BE2C (cell line): ENCODE measurements at regions not wholly inside any gene's neighbourhood (a gene's known extent, or its start where the extent isn't known, plus 50 kb on each side); places are given as distances from the start of the nearest gene placed in this dataset.

ENCODE experiments used
- DNase-seq: peaks from one replicate; pipeline ENCODE4 v3.0.0-alpha.2; 2020
- H3K27me3 ChIP-seq: fragments of 250-450 bp; sonication (Bioruptor Pico); 2 replicates; pipeline ENCODE4 v1.5.1; 2020; ENCODE audit warnings: mild to moderate bottlenecking
- H3K36me3 ChIP-seq: fragments of 250-450 bp; sonication (Bioruptor Pico); 2 replicates; pipeline ENCODE4 v1.5.1; 2020; ENCODE audit warnings: mild to moderate bottlenecking
- H3K4me1 ChIP-seq: fragments of 250-450 bp; sonication (Bioruptor Pico); 2 replicates; pipeline ENCODE4 v1.5.1; 2020
- H3K4me3 ChIP-seq: 2 replicates; pipeline ENCODE4 v1.5.1; 2011; ENCODE audit warnings: low read depth, low read length
- H3K9me3 ChIP-seq: fragments of 250-450 bp; sonication (Bioruptor Pico); 2 replicates; pipeline ENCODE4 v1.5.1; 2020
- TF ChIP-seq, protein P1 (sequence below): IDR thresholded peaks from 2 replicates; pipeline ENCODE4 v1.5.1; 2012; ENCODE audit warnings: mild to moderate bottlenecking, low read depth, low read length

- Histone ChIP-seq H3K27me3 (no peaks in the 10 kb centered on the region), H3K4me1 (no peaks in the 10 kb centered on the region), H3K4me3 (no peak overlapping the region), H3K9me3 (no peaks in the 10 kb centered on the region), H3K36me3 (no peaks in the 10 kb centered on the region)
- DNase-seq = no peak
- TF ChIP-seq, protein P1, sequence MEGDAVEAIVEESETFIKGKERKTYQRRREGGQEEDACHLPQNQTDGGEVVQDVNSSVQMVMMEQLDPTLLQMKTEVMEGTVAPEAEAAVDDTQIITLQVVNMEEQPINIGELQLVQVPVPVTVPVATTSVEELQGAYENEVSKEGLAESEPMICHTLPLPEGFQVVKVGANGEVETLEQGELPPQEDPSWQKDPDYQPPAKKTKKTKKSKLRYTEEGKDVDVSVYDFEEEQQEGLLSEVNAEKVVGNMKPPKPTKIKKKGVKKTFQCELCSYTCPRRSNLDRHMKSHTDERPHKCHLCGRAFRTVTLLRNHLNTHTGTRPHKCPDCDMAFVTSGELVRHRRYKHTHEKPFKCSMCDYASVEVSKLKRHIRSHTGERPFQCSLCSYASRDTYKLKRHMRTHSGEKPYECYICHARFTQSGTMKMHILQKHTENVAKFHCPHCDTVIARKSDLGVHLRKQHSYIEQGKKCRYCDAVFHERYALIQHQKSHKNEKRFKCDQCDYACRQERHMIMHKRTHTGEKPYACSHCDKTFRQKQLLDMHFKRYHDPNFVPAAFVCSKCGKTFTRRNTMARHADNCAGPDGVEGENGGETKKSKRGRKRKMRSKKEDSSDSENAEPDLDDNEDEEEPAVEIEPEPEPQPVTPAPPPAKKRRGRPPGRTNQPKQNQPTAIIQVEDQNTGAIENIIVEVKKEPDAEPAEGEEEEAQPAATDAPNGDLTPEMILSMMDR = no peak
These were observed 480.3 kb upstream of the POT1 start for GRCh38 chr7:125409921-125410320.

DNA sequence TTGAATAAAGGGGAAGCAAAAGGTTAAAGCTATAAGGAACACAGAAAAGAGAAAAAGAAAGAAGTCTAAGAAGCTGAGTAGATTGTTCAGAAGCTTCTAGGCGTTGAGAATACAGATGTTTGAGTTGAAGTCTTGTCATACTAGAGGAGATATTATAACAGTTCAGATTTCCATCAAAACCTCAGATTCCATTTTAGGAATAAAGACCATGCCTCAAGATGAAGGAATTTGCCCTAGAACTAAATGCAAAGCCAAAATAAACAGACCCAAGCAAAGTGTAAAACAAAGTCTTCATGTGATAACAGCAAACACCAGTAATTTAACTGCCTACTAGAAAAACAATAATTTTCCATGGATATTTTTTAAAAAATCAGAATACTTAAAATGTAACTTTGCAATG is 476.5 kb upstream of the POT1 start:
- TF ChIP-seq, protein P1 = no peak
- no peaks in the 10 kb centered on the region for H3K4me1 ChIP-seq
- H3K9me3 ChIP-seq = no peaks in the 10 kb centered on the region
- no peaks in the 10 kb centered on the region for H3K36me3 ChIP-seq
- no peak for DNase-seq
- H3K27me3 ChIP-seq = no peaks in the 10 kb centered on the region
- no peak overlapping the region for H3K4me3 ChIP-seq

DNA sequence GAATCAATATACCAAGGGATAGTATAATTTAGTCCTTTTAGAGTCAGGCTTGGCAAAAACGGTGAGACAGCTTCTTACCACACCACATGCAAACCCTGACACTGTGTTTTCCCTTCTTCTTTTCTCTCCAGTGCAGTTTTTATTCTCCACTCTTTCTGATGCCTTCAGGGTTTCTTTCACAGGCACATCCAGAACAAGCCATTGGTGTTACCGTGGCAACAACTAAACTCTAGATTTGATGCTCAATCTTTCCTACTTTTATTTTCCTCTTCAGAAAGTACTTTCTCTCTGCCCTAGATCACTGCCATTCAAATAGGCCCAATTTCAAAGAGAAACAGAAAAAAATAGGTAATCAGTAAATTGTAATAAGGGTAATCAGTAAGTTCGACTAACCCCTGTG is 469.8 kb upstream of the POT1 start:
- Histone ChIP-seq H3K4me3 (no peak overlapping the region), H3K4me1 (no peaks in the 10 kb centered on the region), H3K36me3 (no peaks in the 10 kb centered on the region), H3K9me3 (no peaks in the 10 kb centered on the region), H3K27me3 (no peaks in the 10 kb centered on the region)
- TF ChIP-seq, protein P1 = no peak
- no peak for DNase-seq

GRCh38 chr7:125396466-125397151 is 467.0 kb upstream of the POT1 start:
- H3K9me3 ChIP-seq = no peaks in the 10 kb centered on the region
- no peak for DNase-seq
- H3K36me3 ChIP-seq = no peaks in the 10 kb centered on the region
- TF ChIP-seq, protein P1 = no peak
- H3K4me3 ChIP-seq = no peak overlapping the region
- no peaks in the 10 kb centered on the region for H3K27me3 ChIP-seq
- H3K4me1 ChIP-seq = peaks cover 5% of the 10 kb centered on the region; the same call in 1 of the 2 replicates

DNA sequence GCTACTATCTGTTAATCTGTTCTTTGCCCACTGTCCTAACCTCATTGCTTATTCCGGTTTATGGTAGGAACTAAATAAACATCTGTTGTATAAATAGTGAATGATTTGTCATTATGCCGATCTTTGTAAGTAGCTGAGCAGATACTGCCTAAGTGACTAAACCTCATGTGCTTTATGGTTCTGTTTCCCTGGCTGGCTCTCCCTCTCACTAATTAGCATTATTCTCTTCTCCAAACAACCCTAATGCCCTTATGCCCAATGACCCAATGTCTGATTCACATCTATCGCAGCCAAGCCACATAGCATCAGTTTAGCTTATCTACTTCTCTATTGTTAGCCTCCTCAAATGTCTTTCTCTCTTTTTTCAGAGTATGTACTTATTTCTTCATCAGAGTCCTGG is 462.3 kb upstream of the POT1 start:
- no peak for DNase-seq
- Histone ChIP-seq H3K36me3 (no peaks in the 10 kb centered on the region), H3K27me3 (no peaks in the 10 kb centered on the region), H3K4me3 (no peak overlapping the region), H3K9me3 (no peaks in the 10 kb centered on the region), H3K4me1 (peaks cover 5% of the 10 kb centered on the region; the same call in 1 of the 2 replicates)
- TF ChIP-seq, protein P1 = no peak

DNA sequence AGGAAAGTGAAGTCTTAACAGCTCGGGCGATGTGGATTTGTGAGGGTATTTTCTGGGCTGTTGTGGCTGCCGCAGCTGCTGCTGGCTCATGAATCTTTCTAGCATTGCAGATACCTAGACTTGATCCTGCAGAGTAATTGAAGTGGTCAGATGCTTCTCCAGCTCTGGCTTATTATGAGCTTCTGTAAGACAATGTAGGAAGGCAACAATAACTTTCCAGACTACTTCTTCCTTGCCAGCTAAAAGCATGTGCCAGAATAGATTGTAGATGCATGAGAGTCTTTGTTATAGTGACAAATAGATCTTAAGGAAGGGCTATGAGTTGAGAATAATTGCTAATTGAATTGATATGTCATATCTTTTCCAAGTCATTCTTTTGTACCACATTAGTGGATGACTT is 461.4 kb upstream of the POT1 start:
- TF ChIP-seq, protein P1 = no peak

More for the DNA sequence above, 461.4 kb upstream of the POT1 start:
- peaks cover 5% of the 10 kb centered on the region; the same call in 1 of the 2 replicates for H3K4me1 ChIP-seq
- DNase-seq = no peak
- no peaks in the 10 kb centered on the region for H3K36me3 ChIP-seq
- H3K27me3 ChIP-seq = no peaks in the 10 kb centered on the region
- H3K9me3 ChIP-seq = no peaks in the 10 kb centered on the region
- H3K4me3 ChIP-seq = no peak overlapping the region
